HG02852 (cell line): ENCODE measurements at regions not wholly inside any gene's neighbourhood (a gene's known extent, or its start where the extent isn't known, plus 50 kb on each side); places are given as distances from the start of the nearest gene placed in this dataset.

Experiments
- ATAC-seq: cut with Tn5 transposase; IDR thresholded peaks from one replicate; pipeline ENCODE4 v1.9.1; 2021; ENCODE audit warnings: mild to moderate bottlenecking, moderate library complexity; ENCODE audit not compliant: unreplicated experiment

DNA sequence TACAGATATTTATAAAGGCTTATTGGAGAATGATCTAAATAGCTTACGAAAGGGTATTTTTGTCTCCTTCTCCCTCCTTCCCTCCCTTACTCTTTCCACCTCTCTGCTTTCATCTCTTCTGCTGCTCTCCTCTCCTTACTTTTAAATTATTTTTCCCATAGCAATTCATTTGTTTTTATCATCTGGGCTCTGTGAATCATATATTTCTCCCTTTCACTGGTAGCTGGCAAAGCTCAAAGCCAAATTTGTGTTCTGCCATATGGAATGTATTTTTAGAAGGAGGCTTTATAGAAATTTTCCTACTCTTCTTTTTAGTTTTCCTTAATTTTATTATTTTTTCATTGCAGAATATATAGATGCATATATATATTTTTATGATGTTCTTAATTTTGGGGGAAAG, 385.8 kb downstream of the C3orf38 start:
- no peak for ATAC-seq

DNA sequence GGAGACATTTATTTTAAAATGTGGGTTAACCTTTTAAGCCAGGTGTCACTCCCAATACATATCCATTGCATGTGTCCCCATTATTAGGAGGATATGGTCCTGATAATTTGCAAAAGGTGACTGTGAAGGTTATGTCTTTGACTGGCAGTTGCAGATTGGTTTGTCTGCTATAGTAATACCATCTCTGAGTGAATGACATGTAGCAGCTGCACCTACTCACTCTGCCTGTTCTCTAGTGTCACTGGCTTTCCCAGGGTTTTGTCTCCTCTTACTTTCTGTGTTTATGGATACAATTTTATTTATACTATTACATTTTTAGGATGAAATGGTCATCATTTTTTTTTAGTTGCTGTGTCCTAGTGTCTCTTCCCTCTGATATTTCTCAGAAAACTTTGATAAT, 393.2 kb downstream of the C3orf38 start:
- ATAC-seq: no peak

DNA sequence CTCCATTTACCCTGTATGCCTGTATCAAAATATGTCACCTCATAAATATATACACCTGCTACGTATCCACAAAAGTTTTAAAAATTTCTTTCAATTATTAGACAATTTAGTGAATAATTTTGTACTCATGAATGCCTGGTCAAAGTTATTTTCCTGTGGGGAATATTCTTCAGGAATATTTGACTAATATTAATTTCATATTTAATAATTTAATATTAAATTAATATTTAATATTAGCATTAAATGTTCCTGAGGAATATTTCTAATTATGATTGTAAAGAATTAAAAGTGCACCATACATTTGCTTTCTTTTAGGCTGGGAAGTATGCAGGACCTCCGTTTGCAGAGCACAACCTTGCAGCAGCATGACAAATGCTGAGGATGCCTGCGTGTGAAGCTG, 422.7 kb downstream of the C3orf38 start:
- ATAC-seq: no peak

DNA sequence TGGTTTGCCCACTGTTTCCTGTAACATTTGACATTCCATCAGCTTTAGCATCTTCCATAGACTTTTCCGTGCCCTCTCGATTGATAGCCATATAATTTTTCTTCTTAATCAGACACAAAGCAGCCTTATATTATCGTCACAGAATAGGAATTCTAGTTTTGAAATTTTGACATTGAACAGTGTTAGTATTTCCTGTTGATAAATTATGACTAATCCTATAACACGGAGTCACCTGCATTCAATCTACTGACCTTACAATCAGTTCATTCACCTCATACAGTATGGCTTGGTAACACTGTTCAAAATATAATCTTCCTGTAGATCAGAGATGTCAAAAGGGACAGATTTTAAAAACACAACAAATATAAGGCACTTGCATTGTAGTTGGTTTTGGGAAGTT, 423.7 kb downstream of the C3orf38 start:
- no peak for ATAC-seq

DNA sequence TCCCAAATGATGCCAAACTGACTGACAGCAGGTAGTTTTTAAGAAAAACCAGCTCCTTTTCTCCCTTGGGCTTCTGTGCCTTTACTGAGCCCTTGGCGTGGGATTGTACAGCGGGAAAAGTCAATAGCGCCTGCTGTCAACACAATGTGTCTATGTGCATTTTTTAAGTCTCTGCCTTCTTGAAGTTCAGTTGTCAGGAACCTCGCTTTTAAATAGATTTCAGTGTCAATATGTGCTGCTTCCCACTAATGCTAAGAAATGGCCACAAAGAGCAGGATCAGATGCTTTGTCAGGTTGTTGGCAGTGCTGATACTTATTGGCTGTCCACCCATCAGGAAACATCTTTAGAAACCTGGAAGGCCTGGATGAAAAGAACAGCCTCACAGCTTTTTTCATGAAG, 424.4 kb downstream of the C3orf38 start:
- ATAC-seq: no peak

DNA sequence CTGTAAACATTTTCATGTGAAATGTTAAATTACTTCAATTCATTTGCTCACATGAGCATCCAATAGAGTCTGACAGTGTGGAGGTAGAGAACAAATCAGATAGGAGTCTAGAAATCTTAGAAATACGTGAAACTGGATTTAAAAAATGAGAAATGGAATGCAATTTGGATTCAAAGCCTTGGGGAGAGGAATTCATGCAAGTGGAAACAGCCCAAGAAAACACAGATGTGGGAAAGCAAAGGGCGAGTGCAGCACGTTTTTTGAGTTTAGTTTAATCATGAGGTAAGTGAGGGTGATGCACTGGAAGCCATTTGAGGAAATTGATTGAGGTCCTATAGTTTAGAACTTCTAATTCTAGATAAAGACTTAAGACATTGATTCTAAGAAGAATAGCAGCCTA, 434.7 kb downstream of the C3orf38 start:
- ATAC-seq: no peak

DNA sequence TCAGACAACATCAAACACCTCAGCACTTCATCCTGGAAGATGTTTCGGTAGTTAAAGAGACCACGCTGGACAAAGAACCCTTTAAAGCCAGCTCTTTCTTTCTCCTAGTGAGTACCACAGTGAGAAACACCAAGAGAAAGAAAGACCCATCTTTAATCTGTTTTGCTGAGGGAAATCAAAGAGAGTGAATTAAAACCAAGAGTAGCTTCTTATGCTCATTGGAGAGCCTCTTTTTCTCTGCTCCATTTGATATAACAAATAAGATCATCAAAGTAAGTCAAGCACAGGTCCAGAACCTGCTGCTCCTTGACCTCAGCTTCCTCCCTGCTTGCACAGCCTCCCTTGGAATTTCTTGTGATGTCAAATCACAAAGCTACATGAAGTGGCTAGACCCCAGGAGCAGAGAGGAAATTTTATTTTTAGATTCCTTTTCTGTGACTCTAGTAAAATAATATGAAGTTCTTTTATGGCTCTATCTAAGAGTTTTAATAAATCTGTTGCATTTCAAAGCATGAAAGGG, 436.4 kb downstream of the C3orf38 start:
- no peak for ATAC-seq

DNA sequence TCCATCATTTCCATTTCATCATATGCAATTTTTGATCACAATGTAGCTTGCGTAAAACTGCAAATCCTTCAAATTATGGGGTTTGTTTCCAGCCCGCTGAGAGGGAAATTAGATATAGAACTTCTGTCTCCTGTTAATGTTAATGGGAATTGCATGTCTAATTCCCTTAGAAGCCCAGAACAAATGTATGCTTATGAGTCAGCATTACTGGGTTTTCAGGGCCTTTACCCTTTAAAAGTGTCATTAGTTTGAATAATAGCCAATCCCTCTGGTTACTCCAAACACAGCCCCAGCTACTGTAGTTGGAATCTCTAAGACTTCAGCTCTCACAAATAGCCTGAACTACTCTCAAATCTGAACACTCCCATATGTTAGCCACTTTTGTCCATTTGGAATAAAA, 439.4 kb downstream of the C3orf38 start:
- ATAC-seq: no peak

DNA sequence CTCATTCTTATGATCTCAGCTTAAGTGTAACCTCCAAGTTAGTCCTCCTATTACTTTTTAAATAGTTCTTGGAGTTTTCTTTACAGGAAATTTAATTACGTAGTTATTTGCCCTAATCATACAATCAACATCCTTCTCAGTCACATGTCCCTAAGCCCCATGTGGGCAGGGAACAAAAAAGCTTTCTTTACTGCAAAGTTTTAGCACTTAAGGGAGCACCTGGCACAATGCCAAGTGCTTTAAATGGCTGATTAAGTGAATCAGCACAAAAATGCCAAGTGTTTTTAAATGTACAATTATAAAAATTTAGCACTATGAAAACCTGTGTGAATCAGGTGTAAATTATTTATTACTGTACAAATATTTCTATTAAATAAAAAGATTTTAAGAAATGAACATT, 445.3 kb downstream of the C3orf38 start:
- no peak for ATAC-seq

DNA sequence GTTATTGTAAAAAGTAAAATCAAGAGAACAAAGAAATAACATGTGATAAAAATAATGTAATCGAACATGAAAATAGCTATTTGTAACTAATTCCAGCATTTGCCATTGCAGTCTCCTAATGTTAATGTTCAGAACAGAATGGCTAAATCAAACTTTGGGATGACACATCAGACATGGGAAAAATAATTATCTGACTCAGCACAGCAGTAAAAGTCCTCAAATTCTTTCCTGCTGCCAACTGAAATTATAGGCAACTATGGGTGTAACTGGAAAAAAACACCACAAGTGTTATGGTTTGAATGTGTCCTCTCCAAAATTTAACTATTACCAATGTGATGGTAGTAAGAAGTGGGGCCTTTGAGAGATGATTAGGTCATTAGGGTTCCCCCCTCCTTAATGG, 446.7 kb downstream of the C3orf38 start:
- ATAC-seq: no peak

DNA sequence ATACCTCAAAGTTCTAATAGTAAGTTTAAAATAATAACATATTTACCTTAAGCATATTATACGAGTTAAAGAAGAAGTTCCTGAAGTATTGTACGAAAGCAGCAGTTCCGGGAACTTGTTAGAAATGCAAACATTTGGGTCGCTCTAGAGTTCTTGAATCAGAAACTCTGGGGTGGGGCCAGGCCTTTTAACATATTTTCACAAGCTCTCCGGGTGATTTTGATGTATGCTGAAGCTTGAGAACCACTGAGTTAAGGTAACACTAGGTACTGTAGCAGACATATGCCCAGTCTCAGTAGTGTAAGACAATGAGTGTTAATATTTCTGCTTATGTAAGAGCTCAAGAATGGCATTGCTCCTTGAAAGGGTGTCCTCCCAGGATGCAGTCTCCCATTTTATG, 461.1 kb downstream of the C3orf38 start:
- no peak for ATAC-seq

DNA sequence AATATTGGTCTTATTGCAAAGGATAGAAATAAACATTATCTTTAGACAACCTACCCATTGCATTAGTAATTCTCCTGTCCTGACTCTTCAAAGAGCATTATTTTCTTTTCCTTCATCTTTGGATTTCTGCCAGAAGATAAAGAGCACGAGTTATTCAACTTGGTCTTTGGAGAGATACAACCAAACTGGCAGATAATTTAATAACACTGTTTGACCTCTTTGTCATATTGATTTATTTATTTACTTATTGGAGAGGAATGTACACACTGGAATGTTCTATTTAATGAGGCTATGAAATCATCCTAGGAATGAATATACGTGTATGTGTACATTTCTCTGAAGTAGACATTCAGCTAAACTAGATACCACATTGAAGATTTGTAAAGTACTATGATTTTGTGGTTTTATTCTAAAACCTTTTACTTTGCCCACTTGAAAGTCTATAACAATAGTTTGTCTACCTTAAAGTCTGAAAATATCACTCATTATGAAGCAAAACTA, 462.1 kb downstream of the C3orf38 start:
- ATAC-seq: no peak

DNA sequence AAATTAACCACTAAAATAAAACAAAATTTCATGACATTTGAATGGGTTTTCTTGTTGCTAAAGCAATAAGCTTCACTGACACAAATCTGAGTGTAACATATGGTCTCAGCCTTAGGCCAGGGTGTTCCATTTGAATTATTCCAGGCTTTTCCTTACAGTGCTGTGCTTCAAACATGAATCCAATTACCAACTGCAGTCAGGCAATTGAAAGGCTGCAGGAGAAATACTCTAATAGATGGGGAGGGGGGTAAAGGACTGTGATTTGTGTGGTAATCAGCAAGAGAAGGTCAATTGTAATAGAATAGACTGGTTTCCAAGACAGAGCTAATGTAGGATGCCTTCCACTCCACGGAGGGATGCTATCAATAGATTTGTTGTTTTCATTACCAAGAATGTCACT, 466.7 kb downstream of the C3orf38 start:
- no peak for ATAC-seq

DNA sequence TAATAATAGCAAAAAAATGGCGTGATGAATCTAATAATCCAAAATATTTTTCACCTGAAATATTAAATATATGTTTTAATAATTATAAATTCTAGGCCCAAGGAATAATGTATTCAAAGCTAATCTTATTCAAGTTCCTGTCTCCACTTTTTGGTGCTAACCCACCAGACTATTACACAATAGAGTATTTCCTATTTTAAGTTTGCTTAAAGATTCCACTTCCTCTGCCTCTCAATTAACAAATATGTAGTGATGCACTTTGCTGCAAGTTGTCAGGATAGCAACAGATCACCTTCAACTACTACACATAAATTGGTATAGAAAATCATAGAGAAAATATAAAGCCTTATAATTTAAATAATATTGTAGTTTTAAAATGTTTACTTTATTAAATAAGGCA, 467.5 kb downstream of the C3orf38 start:
- no peak for ATAC-seq

DNA sequence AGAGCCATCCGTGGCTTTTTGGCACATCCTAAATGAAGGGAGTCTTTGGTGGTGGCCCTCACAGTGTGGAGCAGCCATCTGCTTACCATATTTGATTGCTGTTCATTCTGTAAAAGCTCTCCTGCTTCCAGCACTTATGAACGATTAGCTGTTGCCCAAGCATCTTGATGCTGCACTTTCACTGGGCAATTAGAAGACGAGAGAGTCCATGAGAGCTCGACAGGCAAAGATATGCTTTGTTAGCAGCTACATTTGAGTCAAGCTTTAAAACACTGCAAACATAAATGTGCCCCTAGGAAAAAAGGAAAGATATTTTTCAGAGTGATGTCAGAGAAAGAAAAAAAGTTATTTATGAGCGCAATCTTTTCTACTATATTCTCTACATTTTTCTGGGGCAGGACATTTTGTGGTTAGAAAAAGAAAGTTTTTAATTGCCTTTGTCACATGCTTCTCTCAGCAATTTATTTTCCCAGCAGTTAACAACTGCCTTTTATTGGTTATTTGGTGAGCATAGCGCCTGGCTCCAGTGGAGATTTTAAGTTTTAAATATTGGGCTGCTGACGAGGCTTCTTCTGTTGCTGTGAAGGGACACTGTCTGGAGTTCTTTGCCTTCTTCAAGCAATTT, 468.4 kb downstream of the C3orf38 start:
- no peak for ATAC-seq

DNA sequence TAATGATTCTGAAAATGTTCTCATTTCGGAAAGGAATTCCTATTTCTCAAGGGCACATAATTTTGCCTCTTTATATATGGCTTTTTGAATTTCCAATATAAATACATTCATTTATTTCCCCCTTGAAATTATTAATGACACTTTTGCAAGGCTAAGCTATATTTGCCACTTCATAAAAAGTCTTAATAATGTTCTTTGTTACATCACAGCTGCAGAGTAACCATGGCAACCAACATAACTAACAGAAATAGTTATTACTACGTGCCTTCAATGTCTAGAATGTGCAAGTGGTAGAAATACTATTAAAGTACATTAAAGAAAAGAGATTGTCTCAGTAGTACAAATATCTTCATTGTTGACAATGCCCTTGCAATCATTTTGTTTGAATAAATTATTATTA, 471.8 kb downstream of the C3orf38 start:
- ATAC-seq: no peak

DNA sequence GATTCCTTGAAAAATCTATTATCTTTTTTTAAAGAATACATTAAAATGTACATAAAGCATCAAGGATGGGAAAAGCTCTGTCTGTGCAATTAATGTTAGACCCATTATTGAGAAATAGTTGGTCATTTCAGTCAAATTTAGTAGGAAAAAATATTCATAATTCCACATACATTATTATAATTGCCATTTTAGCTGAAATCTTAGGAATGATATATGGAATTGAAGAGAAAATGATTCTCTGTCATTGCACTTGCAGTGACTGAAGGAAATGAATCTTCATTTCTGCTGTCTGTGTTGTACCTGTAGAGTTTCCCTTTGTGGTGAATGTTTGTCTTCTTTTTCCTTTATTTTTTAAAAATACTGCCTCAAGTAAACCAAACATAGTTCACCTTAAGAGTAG, 473.9 kb downstream of the C3orf38 start:
- ATAC-seq: no peak

DNA sequence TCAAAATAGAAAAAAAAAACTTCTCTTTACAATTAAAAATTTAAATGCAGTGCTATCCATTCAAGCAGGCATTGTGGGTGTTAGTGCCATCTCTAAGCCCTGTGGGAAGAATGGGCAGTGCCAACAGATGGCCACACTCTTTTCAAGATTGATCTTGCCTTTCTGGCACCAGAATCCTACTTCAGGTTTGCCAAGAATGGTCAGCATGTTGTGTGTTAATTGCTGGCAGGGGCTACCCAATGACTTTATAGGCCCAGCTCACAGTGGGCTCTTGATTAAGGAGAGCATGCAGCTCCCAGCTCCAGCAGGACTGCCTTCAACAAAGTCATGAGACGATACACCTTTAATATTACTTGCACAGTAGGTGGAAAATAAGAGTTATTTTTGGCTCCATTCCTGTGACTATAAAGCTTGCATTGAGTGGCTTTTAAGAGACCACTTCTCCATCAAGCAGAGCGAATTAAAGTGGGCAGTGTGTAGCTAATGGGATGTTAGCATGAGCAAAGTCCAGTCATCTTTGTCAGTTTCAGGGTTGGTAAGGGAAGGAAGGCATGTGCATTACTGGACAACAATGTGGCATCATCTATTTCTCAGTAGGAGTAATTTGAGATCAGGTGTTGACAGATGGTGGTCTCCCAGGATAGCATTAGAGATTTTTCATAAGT, 476.8 kb downstream of the C3orf38 start:
- ATAC-seq: no peak

DNA sequence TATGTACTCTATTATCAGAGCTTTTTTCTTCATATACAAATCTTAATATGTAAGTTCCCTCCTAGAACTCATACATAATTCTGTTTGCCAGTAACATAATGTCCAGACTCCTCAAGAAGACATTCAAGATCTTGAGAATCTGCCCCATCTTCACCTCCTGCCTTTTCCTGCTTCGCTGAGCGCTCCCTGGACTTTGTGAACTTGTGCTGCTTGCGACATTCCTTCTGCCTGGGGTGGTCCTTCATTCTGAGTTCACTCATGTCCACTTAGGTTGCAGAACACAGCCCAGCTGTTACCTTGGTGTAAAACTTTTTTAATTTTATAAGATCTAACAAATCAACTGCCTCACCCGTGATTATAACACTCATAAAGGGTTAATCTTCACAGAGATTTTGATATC, 478.5 kb upstream of the EPHA3 start:
- no peak for ATAC-seq

DNA sequence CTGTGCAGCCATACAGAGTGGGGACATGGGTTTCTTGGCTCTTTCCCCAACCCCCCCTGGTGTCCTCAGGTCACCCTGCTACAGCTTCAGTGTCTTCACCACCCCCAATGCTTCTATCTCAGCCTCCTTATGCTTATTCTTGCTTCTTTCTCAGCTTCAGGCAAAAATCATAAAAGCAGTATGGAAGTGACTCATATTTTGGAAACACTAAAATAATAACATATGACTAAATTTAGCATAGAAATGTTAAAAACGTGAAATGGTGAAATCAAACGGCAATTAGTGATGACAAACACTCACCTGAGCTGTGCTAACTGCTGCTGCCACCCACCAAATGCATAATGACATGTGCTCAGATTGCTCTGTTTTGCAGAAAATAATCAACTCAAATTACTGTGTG, 475.2 kb upstream of the EPHA3 start:
- ATAC-seq: no peak

DNA sequence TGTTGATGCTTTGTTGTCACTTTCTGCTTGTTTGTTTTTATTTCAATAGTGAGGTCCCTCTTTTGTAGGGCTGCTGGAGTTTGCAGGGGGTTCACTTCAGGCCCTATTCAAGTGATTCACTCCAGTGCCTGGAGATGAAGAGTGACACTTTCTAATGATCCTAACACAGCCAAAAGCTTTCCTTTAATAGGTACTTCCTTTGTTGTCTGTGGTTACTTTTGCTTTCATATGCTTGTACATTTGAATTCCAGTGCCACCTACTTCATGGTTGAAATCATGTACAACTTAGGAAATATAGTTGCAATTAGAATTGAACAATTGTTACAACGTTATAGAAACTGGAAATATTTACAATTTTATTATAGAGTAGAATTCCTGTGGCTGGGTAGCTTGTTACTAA, 466.8 kb upstream of the EPHA3 start:
- ATAC-seq: no peak

DNA sequence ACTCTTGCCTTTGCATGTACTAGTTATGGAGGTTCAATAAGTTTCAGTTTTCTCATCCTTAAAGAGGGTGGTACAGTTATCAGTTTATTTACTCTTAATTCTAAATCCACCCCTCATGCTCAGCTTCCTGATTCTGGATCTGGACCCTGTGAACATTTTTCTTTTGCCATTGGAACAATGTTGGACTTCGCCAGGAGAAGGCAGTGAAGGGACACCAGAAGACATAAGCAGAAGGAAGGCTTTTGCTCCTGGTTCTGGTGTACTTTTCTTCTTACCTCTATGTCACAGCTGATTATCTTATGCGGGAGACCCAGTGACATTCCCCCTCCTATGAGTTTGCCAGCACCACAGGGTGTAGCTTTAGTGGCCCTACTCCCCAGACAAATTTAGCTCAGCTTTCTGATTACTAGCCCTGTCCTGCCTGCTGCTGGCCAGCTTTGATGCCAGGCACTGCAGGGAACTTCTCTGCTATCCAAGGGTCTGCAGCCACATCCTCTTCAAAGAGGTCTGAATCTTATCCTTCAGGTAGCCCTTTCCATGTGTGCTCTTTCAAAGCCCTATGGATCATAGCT, 466.3 kb upstream of the EPHA3 start:
- no peak for ATAC-seq
